ENCODE measurements at regions not wholly inside any gene's neighbourhood (a gene's known extent, or its start where the extent isn't known, plus 50 kb on each side); places are given as distances from the start of the nearest gene placed in this dataset.

DNA sequence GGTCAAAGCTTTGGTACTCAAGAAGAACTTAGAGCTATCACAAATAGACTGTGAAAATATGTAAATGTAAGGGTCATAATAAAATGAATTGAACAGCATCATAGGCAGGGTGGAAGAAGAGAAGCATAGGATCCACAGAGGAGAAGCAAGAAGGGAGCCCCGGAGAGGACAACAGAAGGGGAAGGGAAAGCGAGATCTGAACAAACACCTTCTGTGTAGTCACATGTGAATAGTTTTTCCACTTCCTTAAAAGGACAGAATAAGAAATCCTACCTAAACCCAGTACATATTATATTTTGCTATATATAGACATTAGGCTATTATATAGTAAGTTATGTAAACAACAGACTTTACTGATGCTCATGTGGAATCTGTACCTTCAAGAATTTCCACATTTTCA, 160.2 kb downstream of the DKK1 start:
- H3K4me3 ChIP-seq (replicated peaks in 1 of 3; ENCODE audit: insufficient read depth in 1 of 3, low read depth in 1 of 3, low read length in 3 of 3): no peak overlapping the region
- dilution Hi-C loops (cut with MboI; ENCODE audit: extremely low pct_ligation_motif_present, low sequenced_read_pairs) (no loop called here), intact Hi-C loops (cut with micrococcal nuclease) (no loop called here)
- no peak overlapping the region for H3K9ac ChIP-seq (replicated peaks; ENCODE audit: extremely low read depth, insufficient read depth, low read length)
- no TSS peak for BruUV-seq (replicated peaks)
- POLR2A ChIA-PET: no interaction called here
- H4K20me1 ChIP-seq (replicated peaks; ENCODE audit: control insufficient read depth, extremely low read depth, insufficient read depth, low read length): no peaks in the 10 kb centered on the region
- no peaks in the 10 kb centered on the region for H3K9me3 ChIP-seq (replicated peaks; ENCODE audit: control insufficient read depth, insufficient read depth, low read length)
- no peak overlapping the region for H2AFZ ChIP-seq (ENCODE audit: low read depth, low read length)
- DNase-seq (ENCODE audit: low read depth, low spot score): no peak
- H3K79me2 ChIP-seq (ENCODE audit: control insufficient read depth, insufficient read depth, low read length): no peaks in the 10 kb centered on the region
- H3K27me3 ChIP-seq (ENCODE audit: control insufficient read depth in 2 of 2, insufficient read depth in 2 of 2, low read length in 2 of 2): no peaks in the 10 kb centered on the region
- CTCF ChIA-PET: no interaction called here
- no peak for FAIRE-seq
- TF ChIP-seq, protein P1, sequence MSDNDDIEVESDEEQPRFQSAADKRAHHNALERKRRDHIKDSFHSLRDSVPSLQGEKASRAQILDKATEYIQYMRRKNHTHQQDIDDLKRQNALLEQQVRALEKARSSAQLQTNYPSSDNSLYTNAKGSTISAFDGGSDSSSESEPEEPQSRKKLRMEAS (IDR thresholded peaks at IDR 0.05; ENCODE audit: insufficient read depth, insufficient read length): no peak
- TF ChIP-seq MYC (IDR thresholded peaks at IDR 0.05; ENCODE audit: low read depth, low read length) (no peak), POLR2AphosphoS5 (IDR thresholded peaks at IDR 0.05; ENCODE audit: insufficient read depth, low read depth, low read length) (no peak), GATA2 (IDR thresholded peaks at IDR 0.05; ENCODE audit: insufficient read depth, insufficient read length, low read depth, low read length) (no peak), POLR2A (IDR thresholded peaks at IDR 0.05; ENCODE audit: low read depth, low read length) (no peak), FOS (IDR thresholded peaks at IDR 0.05; ENCODE audit: borderline replicate concordance, insufficient read depth, low read length) (no peak), EZH2 (IDR thresholded peaks at IDR 0.05; ENCODE audit: borderline replicate concordance, low read depth, low read length, severe bottlenecking) (no peak), JUN (IDR thresholded peaks at IDR 0.05; ENCODE audit: borderline replicate concordance, insufficient read depth, insufficient read length, low read depth) (no peak)
- TF ChIP-seq, protein P2, sequence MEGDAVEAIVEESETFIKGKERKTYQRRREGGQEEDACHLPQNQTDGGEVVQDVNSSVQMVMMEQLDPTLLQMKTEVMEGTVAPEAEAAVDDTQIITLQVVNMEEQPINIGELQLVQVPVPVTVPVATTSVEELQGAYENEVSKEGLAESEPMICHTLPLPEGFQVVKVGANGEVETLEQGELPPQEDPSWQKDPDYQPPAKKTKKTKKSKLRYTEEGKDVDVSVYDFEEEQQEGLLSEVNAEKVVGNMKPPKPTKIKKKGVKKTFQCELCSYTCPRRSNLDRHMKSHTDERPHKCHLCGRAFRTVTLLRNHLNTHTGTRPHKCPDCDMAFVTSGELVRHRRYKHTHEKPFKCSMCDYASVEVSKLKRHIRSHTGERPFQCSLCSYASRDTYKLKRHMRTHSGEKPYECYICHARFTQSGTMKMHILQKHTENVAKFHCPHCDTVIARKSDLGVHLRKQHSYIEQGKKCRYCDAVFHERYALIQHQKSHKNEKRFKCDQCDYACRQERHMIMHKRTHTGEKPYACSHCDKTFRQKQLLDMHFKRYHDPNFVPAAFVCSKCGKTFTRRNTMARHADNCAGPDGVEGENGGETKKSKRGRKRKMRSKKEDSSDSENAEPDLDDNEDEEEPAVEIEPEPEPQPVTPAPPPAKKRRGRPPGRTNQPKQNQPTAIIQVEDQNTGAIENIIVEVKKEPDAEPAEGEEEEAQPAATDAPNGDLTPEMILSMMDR (IDR thresholded peaks at IDR 0.05; ENCODE audit: extremely low read depth in 1 of 2, insufficient read depth in 1 of 2, low read depth in 1 of 2, low read length in 2 of 2): no peak
- no peaks in the 10 kb centered on the region for H3K9me1 ChIP-seq (replicated peaks; ENCODE audit: control insufficient read depth, extremely low read depth, insufficient read depth, low read length)
- peaks cover 4% of the 10 kb centered on the region for H3K4me1 ChIP-seq (ENCODE audit: control insufficient read depth, extremely low read depth, insufficient read depth, low read length)
- H3K4me2 ChIP-seq (ENCODE audit: insufficient read depth, low read length): no peak overlapping the region
- no peaks in the 10 kb centered on the region for H3K36me3 ChIP-seq (ENCODE audit: control insufficient read depth in 2 of 2, extremely low read depth in 1 of 2, insufficient read depth in 2 of 2, low read length in 2 of 2)
- no peak overlapping the region for H3K27ac ChIP-seq (ENCODE audit: insufficient read depth, low read depth, low read length)
